Stomach (tissue), 4 donors: ENCODE measurements at regions not wholly inside any gene's neighbourhood (a gene's known extent, or its start where the extent isn't known, plus 50 kb on each side); places are given as distances from the start of the nearest gene placed in this dataset.

Experiments
- CTCF ChIP-seq, 7 experiments: fragments of 450-650 bp in 4 of 7; fragments of 200-600 bp in 3 of 7; sonication (generic) in 3 of 7; IDR thresholded peaks; one replicate each; pipeline ENCODE4 v1.5.1; 2016 to 2019; ENCODE audit warnings: antibody characterized with exemption in 7 of 7, control low read depth in 2 of 7, mild to moderate bottlenecking in 1 of 7
- EP300 ChIP-seq: sonication (generic); formaldehyde crosslinking; IDR thresholded peaks from one replicate; pipeline ENCODE4 v1.6.1; 2017; ENCODE audit warnings: antibody characterized with exemption
- POLR2A ChIP-seq, 4 donors: fragments of 450-650 bp; IDR thresholded peaks; one replicate each; pipeline ENCODE4 v1.6.1; 2016; ENCODE audit warnings: antibody characterized with exemption in 4 of 4, control low read depth in 2 of 4, mild to moderate bottlenecking in 1 of 4, moderate library complexity in 1 of 4
- POLR2AphosphoS5 ChIP-seq, 3 donors: sonication (generic); formaldehyde crosslinking; IDR thresholded peaks; one replicate each; pipeline ENCODE4 v1.6.1; 2016; ENCODE audit warnings: antibody characterized with exemption in 3 of 3

GRCh38 chr9:116002181-116002580 is 151.4 kb upstream of the PAPPA start:
- TF ChIP-seq CTCF (IDR thresholded peaks at IDR 0.05) = no peak
- TF ChIP-seq POLR2AphosphoS5 (IDR thresholded peaks at IDR 0.05) = no peak
- TF ChIP-seq POLR2A (IDR thresholded peaks at IDR 0.05) = no peak
- no peak for TF ChIP-seq EP300
